ENCODE measurements at regions not wholly inside any gene's neighbourhood (a gene's known extent, or its start where the extent isn't known, plus 50 kb on each side); places are given as distances from the start of the nearest gene placed in this dataset.

GRCh38 chr4:98210281-98210680, 50.9 kb upstream of the RAP1GDS1 start:
- no peaks in the 10 kb centered on the region for H3K36me3 Mint-ChIP-seq
- H3K9me3 Mint-ChIP-seq: no peaks in the 10 kb centered on the region
- no peak for DNase-seq (ENCODE audit: low spot score in 2 of 2)
- ATAC-seq: no peak
- H3K27ac Mint-ChIP-seq: no peak overlapping the region

GRCh38 chr4:98209111-98209510, 52.1 kb upstream of the RAP1GDS1 start:
- ATAC-seq: no peak
- no peaks in the 10 kb centered on the region for H3K9me3 Mint-ChIP-seq
- DNase-seq (ENCODE audit: low spot score in 2 of 2): no peak
- no peaks in the 10 kb centered on the region for H3K36me3 Mint-ChIP-seq
- H3K27ac Mint-ChIP-seq: no peak overlapping the region

- Mint-ChIP-seq H3K36me3 (peaks cover 0 to 10% of the 10 kb centered on the region in 2 donors), H3K9me3 (peaks cover 7 to 9% of the 10 kb centered on the region in 2 donors), H3K27ac (peak overlapping the region; percentile 82 to 92)
- ATAC-seq (no peak), DNase-seq (ENCODE audit: low spot score in 2 of 2) (no peak)
Measured at GRCh38 chr4:98204236-98204553, 57.0 kb upstream of the RAP1GDS1 start.

GRCh38 chr4:98203332-98204235, 57.6 kb upstream of the RAP1GDS1 start:
- DNase-seq (ENCODE audit: low spot score in 2 of 2) (peak in 1 of 2 donors; percentile 12), ATAC-seq (peak; percentile 63 to 81)
- H3K27ac Mint-ChIP-seq: peak overlapping the region; percentile 82 to 92
- peaks cover 0 to 10% of the 10 kb centered on the region in 2 donors for H3K36me3 Mint-ChIP-seq
- H3K9me3 Mint-ChIP-seq: peaks cover 7 to 9% of the 10 kb centered on the region in 2 donors

GRCh38 chr4:98202907-98203306, 58.3 kb upstream of the RAP1GDS1 start:
- H3K9me3 Mint-ChIP-seq: peaks cover 7 to 14% of the 10 kb centered on the region in 2 donors

GRCh38 chr4:98199247-98199646, 56.0 kb upstream of the STPG2 start:
- Mint-ChIP-seq H3K27ac (no peak overlapping the region), H3K9me3 (peaks cover 26 to 30% of the 10 kb centered on the region in 2 donors), H3K36me3 (peaks cover 15 to 28% of the 10 kb centered on the region in 2 donors)
- ATAC-seq: no peak
- DNase-seq (ENCODE audit: low spot score in 2 of 2): no peak

More at GRCh38 chr4:98202907-98203306, 58.3 kb upstream of the RAP1GDS1 start:
- Mint-ChIP-seq H3K27ac (peak overlapping the region; percentile 31 to 82), H3K36me3 (peaks cover 6 to 10% of the 10 kb centered on the region in 2 donors)
- ATAC-seq (no peak), DNase-seq (ENCODE audit: low spot score in 2 of 2) (no peak)

GRCh38 chr4:98195005-98195404, 51.7 kb upstream of the STPG2 start:
- DNase-seq (ENCODE audit: low spot score in 2 of 2) (no peak), ATAC-seq (no peak)
- Mint-ChIP-seq H3K36me3 (peaks cover 25 to 36% of the 10 kb centered on the region in 2 donors), H3K9me3 (peaks cover 31 to 39% of the 10 kb centered on the region in 2 donors), H3K27ac (no peak overlapping the region)

GRCh38 chr4:98193459-98194105, 50.3 kb upstream of the STPG2 start:
- no peak overlapping the region for H3K27ac Mint-ChIP-seq
- ATAC-seq (no peak), DNase-seq (ENCODE audit: low spot score in 2 of 2) (no peak)
- peaks cover 25 to 36% of the 10 kb centered on the region in 2 donors for H3K36me3 Mint-ChIP-seq
- peaks cover 31 to 39% of the 10 kb centered on the region in 2 donors for H3K9me3 Mint-ChIP-seq

Measured in activated naive CD4-positive, alpha-beta T cell treated with anti-CD3 and anti-CD28 coated beads, Interleukin-2, amount 50 U/mL, for 72 hours (primary cell).